ENCODE measurements at regions not wholly inside any gene's neighbourhood (a gene's known extent, or its start where the extent isn't known, plus 50 kb on each side); places are given as distances from the start of the nearest gene placed in this dataset.
A peak's percentile ranks its signal among the peaks of the same experiment; 100 is the strongest.

DNA sequence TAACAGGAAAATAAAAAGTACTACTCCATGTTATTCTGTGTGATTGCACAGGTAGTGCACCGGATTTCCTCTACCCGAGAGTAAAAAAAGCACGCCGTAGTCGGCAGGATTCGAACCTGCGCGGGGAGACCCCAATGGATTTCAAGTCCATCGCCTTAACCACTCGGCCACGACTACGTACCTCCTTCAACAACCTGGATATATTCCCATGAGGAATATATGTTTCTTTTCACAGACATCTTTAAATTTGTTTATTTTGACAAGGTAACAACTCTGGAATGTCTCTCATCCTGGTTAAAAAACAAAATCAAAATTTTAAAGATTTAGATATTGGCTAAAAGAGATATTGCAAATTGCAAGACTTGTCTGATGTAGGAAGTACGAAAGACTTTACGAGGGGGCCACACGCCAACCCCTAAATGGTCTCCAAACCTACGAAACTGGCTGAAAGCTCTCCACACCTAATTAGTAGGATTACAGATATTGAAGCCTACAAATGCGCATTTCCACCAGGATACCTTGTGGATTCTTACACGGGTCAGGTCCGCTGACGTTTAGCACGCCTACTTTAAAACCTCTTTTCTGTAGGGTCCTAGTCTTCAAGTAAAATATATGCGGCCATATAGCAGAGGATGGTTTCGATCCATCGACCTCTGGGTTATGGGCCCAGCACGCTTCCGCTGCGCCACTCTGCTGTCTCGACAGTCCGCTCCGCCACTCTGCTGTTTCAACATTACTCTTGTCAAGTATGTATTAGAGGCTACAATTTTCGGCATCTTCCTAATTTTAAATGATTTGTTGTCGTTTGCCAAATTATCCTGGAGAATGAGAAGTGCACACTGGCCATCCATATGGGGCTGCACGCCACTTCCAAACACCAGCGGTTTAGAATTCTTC, 52.2 kb upstream of the BTN3A2 start:
- TF ChIP-seq, protein P1, sequence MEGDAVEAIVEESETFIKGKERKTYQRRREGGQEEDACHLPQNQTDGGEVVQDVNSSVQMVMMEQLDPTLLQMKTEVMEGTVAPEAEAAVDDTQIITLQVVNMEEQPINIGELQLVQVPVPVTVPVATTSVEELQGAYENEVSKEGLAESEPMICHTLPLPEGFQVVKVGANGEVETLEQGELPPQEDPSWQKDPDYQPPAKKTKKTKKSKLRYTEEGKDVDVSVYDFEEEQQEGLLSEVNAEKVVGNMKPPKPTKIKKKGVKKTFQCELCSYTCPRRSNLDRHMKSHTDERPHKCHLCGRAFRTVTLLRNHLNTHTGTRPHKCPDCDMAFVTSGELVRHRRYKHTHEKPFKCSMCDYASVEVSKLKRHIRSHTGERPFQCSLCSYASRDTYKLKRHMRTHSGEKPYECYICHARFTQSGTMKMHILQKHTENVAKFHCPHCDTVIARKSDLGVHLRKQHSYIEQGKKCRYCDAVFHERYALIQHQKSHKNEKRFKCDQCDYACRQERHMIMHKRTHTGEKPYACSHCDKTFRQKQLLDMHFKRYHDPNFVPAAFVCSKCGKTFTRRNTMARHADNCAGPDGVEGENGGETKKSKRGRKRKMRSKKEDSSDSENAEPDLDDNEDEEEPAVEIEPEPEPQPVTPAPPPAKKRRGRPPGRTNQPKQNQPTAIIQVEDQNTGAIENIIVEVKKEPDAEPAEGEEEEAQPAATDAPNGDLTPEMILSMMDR (IDR thresholded peaks at IDR 0.05; ENCODE audit: low read depth, low read length), result no peak

More for the DNA sequence above, 52.2 kb upstream of the BTN3A2 start:
- peak; percentile 88 to 96 for DNase-seq (ENCODE audit: low read depth in 2 of 2)
- peak overlapping the region; percentile 44 to 57 for H3K4me3 ChIP-seq (replicated peaks in 1 of 2; ENCODE audit: low read depth in 2 of 2, low read length in 2 of 2)

All from cardiac fibroblast (primary cell).